Hepatocyte (in vitro differentiated cells): ENCODE measurements at regions not wholly inside any gene's neighbourhood (a gene's known extent, or its start where the extent isn't known, plus 50 kb on each side); places are given as distances from the start of the nearest gene placed in this dataset.

ENCODE experiments used
- EZH2 ChIP-seq: fragments of 200-600 bp; sonication (generic); IDR thresholded peaks from 2 replicates; pipeline ENCODE4 v1.6.1; 2016; ENCODE audit warnings: antibody characterized with exemption, mild to moderate bottlenecking, borderline replicate concordance
- EZH2phosphoT487 ChIP-seq: fragments of 200-600 bp; sonication (generic); IDR thresholded peaks from one replicate; pipeline ENCODE4 v1.6.1; 2018; ENCODE audit warnings: antibody characterized with exemption, mild to moderate bottlenecking, low read depth, moderate library complexity; ENCODE audit not compliant: unreplicated experiment, severe bottlenecking
- TF ChIP-seq, protein P1 (sequence below): fragments of 200-600 bp; sonication (generic); IDR thresholded peaks from 2 replicates; pipeline ENCODE4 v1.5.1; 2016; ENCODE audit warnings: antibody characterized with exemption, mild to moderate bottlenecking; ENCODE audit not compliant: poor library complexity

DNA sequence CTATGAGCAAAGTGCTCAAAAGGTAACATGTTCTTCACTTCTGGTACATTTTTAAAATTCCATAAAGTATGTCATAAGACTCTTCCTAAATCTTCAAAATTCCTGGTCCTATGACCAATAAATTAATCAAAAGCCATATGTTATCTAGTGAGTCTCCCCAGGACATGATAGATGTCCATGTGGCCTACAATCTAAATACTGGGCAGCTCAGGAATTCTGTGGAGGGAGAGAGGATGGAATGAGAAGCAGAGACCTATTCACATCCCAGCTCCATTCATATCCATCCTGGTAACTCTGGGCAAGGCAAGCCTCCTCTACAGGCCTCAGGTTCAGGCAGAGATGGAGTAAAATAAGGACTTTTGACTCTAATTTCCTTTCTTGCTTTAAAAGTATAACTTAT is 224.8 kb downstream of the MTERF1 start:
- TF ChIP-seq, protein P1, sequence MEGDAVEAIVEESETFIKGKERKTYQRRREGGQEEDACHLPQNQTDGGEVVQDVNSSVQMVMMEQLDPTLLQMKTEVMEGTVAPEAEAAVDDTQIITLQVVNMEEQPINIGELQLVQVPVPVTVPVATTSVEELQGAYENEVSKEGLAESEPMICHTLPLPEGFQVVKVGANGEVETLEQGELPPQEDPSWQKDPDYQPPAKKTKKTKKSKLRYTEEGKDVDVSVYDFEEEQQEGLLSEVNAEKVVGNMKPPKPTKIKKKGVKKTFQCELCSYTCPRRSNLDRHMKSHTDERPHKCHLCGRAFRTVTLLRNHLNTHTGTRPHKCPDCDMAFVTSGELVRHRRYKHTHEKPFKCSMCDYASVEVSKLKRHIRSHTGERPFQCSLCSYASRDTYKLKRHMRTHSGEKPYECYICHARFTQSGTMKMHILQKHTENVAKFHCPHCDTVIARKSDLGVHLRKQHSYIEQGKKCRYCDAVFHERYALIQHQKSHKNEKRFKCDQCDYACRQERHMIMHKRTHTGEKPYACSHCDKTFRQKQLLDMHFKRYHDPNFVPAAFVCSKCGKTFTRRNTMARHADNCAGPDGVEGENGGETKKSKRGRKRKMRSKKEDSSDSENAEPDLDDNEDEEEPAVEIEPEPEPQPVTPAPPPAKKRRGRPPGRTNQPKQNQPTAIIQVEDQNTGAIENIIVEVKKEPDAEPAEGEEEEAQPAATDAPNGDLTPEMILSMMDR = no peak
- TF ChIP-seq EZH2phosphoT487 (no peak), EZH2 (no peak)
